ENCODE measurements at regions not wholly inside any gene's neighbourhood (a gene's known extent, or its start where the extent isn't known, plus 50 kb on each side); places are given as distances from the start of the nearest gene placed in this dataset.

GRCh38 chr12:63450334-63450733 lies 218.0 kb downstream of the DPY19L2 start:
- no peak for TF ChIP-seq CEBPB (IDR thresholded peaks at IDR 0.05)
- no peak for TF ChIP-seq EP300 (IDR thresholded peaks at IDR 0.05; ENCODE audit: borderline replicate concordance)
- TF ChIP-seq RAD21 (IDR thresholded peaks at IDR 0.05; ENCODE audit: low read depth), result no peak
- TF ChIP-seq NFIC (IDR thresholded peaks at IDR 0.05), result no peak
